ENCODE measurements at regions not wholly inside any gene's neighbourhood (a gene's known extent, or its start where the extent isn't known, plus 50 kb on each side); places are given as distances from the start of the nearest gene placed in this dataset.

DNA sequence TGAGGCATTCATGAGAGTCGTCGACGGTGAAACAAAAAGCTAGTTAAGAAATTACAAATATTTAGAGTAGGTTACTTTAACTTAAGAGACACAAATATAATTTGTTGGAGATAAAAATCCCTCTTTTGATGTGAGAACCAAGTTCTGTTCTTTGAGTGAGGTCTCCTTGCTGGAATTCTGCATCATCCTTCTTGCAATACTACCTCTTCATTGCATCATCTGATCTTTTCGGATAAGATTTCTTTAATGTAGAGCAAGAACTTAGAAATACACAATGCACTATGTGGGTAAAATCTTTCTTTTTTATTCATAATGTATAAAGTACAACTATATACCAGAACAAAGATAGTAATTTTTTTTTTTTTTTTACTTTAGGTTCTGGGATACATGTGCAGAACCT, 118.4 kb downstream of the ARL4C start:
- DNase-seq: no peak
- Histone ChIP-seq H3K36me3 (replicated peaks in 1 of 2; ENCODE audit: insufficient read depth in 1 of 2, low read depth in 2 of 2) (no peaks in the 10 kb centered on the region), H3K4me1 (no peaks in the 10 kb centered on the region), H3K27me3 (no peaks in the 10 kb centered on the region), H3K9me3 (no peaks in the 10 kb centered on the region), H3K4me3 (no peak overlapping the region), H3K27ac (no peak overlapping the region)
- no peak for ATAC-seq
- intact Hi-C loops (cut with DNase I): no loop called here
- TF ChIP-seq, protein P1, sequence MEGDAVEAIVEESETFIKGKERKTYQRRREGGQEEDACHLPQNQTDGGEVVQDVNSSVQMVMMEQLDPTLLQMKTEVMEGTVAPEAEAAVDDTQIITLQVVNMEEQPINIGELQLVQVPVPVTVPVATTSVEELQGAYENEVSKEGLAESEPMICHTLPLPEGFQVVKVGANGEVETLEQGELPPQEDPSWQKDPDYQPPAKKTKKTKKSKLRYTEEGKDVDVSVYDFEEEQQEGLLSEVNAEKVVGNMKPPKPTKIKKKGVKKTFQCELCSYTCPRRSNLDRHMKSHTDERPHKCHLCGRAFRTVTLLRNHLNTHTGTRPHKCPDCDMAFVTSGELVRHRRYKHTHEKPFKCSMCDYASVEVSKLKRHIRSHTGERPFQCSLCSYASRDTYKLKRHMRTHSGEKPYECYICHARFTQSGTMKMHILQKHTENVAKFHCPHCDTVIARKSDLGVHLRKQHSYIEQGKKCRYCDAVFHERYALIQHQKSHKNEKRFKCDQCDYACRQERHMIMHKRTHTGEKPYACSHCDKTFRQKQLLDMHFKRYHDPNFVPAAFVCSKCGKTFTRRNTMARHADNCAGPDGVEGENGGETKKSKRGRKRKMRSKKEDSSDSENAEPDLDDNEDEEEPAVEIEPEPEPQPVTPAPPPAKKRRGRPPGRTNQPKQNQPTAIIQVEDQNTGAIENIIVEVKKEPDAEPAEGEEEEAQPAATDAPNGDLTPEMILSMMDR (IDR thresholded peaks at IDR 0.05): no peak
- 84 to 89% methylated on average over 4 of the region's 4 CpGs for WGBS, 2 donors

DNA sequence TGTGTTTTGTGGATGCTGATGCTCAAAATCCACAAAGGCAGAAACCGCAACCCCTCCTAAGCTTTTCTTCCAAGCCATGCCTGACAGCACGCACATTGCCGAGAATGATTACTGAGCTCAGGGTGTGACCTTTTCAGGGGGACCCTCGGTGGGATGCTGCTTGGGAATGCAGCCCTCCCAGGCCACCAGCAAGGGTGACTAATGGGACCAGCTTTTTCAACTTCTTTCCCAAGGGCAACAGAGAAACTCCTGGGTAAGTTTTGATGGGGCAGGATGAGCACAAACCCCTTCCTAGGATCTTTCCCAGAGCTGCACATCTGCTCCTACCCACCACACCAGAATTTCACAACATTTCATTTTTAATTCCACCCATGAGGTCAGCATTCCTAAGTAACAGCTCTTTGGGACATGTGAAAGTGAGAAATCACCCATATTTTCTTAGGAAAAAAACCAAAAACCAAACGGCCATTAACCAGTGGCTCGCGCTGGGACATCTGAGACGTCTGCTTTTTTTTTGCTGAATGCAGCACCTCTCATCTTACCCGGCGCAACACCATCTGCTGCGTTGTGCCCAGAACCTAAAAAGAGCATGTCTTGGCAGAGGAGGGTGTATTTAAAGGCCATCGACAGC, 119.0 kb downstream of the ARL4C start:
- no peak for ATAC-seq
- WGBS, 2 donors: 53 to 66% methylated on average over 12 of the region's 12 CpGs
- Histone ChIP-seq H3K27ac (no peak overlapping the region), H3K4me3 (no peak overlapping the region), H3K4me1 (no peaks in the 10 kb centered on the region), H3K36me3 (replicated peaks in 1 of 2; ENCODE audit: insufficient read depth in 1 of 2, low read depth in 2 of 2) (no peaks in the 10 kb centered on the region), H3K27me3 (no peaks in the 10 kb centered on the region), H3K9me3 (no peaks in the 10 kb centered on the region)
- TF ChIP-seq, protein P1 (IDR thresholded peaks at IDR 0.05): no peak
- TF ChIP-seq POLR2A (IDR thresholded peaks at IDR 0.05): no peak
- DNase-seq: no peak
- intact Hi-C loops (cut with DNase I): no loop called here

DNA sequence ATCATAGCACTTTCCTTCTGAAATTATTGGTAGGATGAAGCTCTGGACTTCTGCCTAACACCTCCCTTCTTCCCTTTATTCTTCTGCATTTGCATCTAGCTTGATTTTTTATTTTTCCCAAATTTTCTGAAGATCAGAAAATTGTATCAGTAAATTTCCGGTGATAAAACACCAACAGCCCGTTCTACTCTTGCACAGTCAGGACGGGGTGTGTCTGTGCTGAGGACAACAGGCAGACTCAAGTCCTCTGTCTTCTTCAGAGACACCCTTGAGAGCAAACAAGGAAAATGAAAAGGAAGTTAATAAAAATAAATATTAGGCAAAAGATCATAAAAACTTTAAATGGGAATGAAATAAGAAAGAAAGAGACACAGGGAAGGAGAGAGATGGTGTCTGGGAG, 120.7 kb downstream of the ARL4C start:
- DNase-seq (no peak), ATAC-seq (no peak)
- Histone ChIP-seq H3K27me3 (no peaks in the 10 kb centered on the region), H3K4me1 (no peaks in the 10 kb centered on the region), H3K4me3 (no peak overlapping the region), H3K36me3 (replicated peaks in 1 of 2; ENCODE audit: insufficient read depth in 1 of 2, low read depth in 2 of 2) (no peaks in the 10 kb centered on the region), H3K9me3 (no peaks in the 10 kb centered on the region), H3K27ac (no peak overlapping the region)
- TF ChIP-seq POLR2A (IDR thresholded peaks at IDR 0.05): no peak
- TF ChIP-seq, protein P1 (IDR thresholded peaks at IDR 0.05): no peak
- intact Hi-C loops (cut with DNase I): no loop called here
- WGBS, 2 donors: 77 to 84% methylated on average over 3 of the region's 3 CpGs

DNA sequence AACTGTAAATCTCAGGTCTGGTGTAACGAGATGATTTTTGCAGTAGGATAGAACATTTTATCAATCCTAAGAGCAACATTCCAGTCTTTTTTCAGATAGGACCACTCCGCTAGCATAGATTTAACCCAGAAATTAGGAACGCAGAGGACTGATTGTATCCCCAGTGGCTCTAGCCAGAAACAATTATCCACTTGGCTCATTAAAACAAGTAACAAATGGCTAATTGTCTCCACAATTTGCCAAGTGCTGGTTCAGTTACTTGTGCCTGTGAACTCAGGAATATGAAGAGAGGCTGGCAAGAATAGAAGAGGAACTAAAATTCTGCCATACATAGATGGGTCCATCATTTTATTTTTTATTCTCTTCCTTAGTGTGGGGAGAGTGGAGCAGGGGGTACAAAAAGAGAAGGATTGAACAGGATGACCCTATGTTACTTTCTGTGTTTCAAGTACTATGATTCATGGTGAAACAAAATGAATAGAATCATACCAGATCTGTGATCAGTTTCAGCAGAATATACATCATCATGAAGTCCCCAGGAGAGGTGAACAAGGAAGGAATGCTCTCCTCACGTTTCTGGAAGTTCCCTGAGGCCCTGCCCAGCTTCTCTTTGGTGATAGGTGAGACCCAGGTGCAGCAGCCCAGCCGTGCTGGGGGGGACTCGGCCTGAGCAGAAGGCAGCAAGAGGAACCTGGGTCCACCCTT, 121.6 kb downstream of the ARL4C start:
- Histone ChIP-seq H3K9me3 (no peaks in the 10 kb centered on the region), H3K27ac (no peak overlapping the region), H3K27me3 (no peaks in the 10 kb centered on the region), H3K36me3 (replicated peaks in 1 of 2; ENCODE audit: insufficient read depth in 1 of 2, low read depth in 2 of 2) (no peaks in the 10 kb centered on the region), H3K4me3 (no peak overlapping the region), H3K4me1 (no peaks in the 10 kb centered on the region)
- intact Hi-C loops (cut with DNase I): no loop called here
- WGBS, 2 donors: 64 to 71% methylated on average over 6 of the region's 6 CpGs
- TF ChIP-seq POLR2A (IDR thresholded peaks at IDR 0.05): no peak
- TF ChIP-seq, protein P1 (IDR thresholded peaks at IDR 0.05): no peak
- DNase-seq (no peak), ATAC-seq (no peak)

DNA sequence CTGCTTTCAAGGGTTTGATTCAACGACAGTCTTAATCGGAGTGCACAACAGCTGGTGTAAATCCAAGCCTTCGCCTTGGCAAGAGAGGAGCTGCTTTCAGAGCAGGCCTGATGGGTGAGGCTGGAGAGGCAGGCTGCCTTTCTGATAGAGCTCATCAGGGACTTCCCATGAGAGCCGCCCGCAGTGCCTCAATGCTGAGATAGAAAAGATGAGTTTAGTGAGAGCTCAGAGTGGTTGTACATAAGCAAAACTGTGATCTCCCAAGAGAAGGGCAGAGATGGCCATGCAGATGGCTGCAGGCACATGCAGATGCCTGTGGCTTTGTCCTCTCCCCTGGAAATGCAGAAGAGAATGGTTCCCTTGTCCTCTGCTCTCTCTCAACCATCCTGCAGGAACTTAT, 122.1 kb downstream of the ARL4C start:
- no peak for DNase-seq
- WGBS, 2 donors: 75 to 90% methylated on average over 2 to 5 of the region's 5 CpGs

More for the DNA sequence above, 122.1 kb downstream of the ARL4C start:
- Histone ChIP-seq H3K27me3 (no peaks in the 10 kb centered on the region), H3K4me3 (no peak overlapping the region), H3K4me1 (no peaks in the 10 kb centered on the region), H3K36me3 (replicated peaks in 1 of 2; ENCODE audit: insufficient read depth in 1 of 2, low read depth in 2 of 2) (no peaks in the 10 kb centered on the region), H3K27ac (no peak overlapping the region), H3K9me3 (no peaks in the 10 kb centered on the region)
- no peak for ATAC-seq
- TF ChIP-seq, protein P1 (IDR thresholded peaks at IDR 0.05): no peak
- TF ChIP-seq POLR2A (IDR thresholded peaks at IDR 0.05): no peak
- intact Hi-C loops (cut with DNase I): no loop called here

Measured in body of pancreas (tissue), 4 donors.